ENCODE measurements at regions not wholly inside any gene's neighbourhood (a gene's known extent, or its start where the extent isn't known, plus 50 kb on each side); places are given as distances from the start of the nearest gene placed in this dataset.
"Not testable (repeated sequence)": the region's sequence is repeated elsewhere in the genome, so short reads cannot be mapped to it uniquely, and the experiment has no call there.

GRCh38 chrY:18869145-18869544, 95.6 kb upstream of the HSFY2 start:
- not testable (repeated sequence) for TF ChIP-seq CTCF (IDR thresholded peaks at IDR 0.05); ZFX (IDR thresholded peaks at IDR 0.05; ENCODE audit: borderline replicate concordance)
